Testis (tissue), 2 donors: ENCODE measurements at regions not wholly inside any gene's neighbourhood (a gene's known extent, or its start where the extent isn't known, plus 50 kb on each side); places are given as distances from the start of the nearest gene placed in this dataset.

Experiments
- CTCF ChIP-seq, 3 experiments: fragments of 450-650 bp in 2 of 3; fragments of 200-600 bp in 1 of 3; sonication (generic) in 1 of 3; IDR thresholded peaks; one replicate each; pipeline ENCODE4 v1.5.1; 2016 to 2019; ENCODE audit warnings: antibody characterized with exemption in 3 of 3, mild to moderate bottlenecking in 2 of 3, moderate library complexity in 1 of 3
- POLR2A ChIP-seq: fragments of 450-650 bp; IDR thresholded peaks from one replicate; pipeline ENCODE4 v1.6.1; 2017; ENCODE audit warnings: antibody characterized with exemption, mild to moderate bottlenecking, moderate library complexity

- TF ChIP-seq POLR2A (no peak), CTCF (IDR thresholded peaks at IDR 0.05) (no peak)
These were observed 181.0 kb downstream of the TRIM27 start for GRCh38 chr6:28742668-28743270.
